Kidney capillary endothelial cell (primary cell): ENCODE measurements at regions not wholly inside any gene's neighbourhood (a gene's known extent, or its start where the extent isn't known, plus 50 kb on each side); places are given as distances from the start of the nearest gene placed in this dataset.
"Not testable (repeated sequence)": the region's sequence is repeated elsewhere in the genome, so short reads cannot be mapped to it uniquely, and the experiment has no call there.

ENCODE experiments used
- DNase-seq: peaks from one replicate; pipeline ENCODE4 v3.0.0-alpha.2; 2018; ENCODE audit warnings: low spot score

DNA sequence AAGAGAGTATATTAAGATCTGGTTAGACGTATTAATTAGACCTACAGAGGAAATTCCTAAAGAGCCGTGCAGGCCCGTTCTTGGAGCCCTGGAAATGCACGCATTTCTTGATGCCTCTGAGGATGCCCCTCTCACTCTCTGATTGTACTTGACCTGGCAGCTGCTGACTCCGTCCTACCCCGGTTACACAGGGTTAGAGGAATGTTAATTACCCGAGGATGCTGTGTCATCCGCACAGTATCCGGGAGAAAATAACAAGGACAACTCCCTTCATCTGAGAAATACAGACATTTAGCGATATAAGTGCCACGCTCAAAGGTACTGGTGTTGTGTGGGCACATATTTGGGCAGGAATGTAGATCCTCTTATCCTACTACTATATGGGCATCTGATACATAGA is 404.6 kb upstream of the FAT1 start:
- DNase-seq = no peak

DNA sequence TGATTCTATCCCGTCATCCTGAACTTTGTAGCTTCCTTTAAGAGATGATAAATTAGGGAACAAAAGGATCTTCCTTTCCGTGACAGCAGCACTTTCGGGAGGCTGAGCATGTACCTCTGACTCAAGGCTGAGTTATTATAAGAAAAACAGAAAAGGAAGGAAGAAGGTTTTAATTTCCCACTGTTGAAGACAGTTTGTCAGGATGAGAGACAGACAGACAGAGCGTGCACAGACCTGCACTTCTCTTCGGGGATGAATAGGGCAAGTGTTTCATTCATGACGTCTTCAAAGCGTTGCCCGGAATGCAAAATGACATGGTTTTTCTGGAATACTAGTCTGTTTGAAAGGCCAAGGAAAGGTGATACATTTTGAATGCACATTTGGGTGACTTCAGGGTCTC is 405.3 kb upstream of the FAT1 start:
- DNase-seq = no peak

DNA sequence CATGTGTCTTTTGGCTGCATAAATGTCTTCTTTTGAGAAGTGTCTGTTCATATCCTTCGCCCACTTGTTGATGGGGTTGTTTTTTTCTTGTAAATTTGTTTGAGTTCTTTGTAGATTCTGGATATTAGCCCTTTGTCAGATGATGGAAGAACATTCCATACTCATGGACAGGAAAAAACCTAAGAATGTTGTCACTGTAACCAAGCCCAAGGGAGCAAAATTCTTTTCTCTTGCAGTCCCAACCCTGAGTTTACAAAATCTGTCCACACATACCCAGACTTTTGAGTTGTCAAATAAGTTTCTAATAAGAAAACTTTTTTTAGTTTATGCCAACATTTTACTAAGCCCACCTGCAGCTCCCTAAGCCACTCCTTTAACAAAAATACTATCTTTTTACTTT is 408.2 kb upstream of the FAT1 start:
- not testable (repeated sequence) for DNase-seq

DNA sequence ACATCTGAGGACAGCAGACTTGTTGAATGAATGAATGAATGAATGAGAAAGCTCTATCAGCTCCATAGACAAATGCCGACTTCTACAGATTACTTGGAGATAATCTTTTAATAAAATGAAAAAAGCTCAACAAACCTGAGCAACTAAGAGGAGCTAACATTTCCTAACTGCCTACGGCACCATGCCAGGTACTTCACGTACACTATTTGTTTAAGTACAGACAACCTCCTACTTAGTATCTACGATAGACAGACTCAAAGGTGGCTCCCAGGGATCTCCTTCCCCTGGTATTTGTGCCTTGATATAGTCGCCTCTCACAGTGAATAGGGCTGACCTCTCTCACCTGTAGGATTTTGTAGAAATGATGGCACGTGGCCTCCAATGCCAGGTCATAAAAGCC is 412.2 kb upstream of the FAT1 start:
- no peak for DNase-seq

DNA sequence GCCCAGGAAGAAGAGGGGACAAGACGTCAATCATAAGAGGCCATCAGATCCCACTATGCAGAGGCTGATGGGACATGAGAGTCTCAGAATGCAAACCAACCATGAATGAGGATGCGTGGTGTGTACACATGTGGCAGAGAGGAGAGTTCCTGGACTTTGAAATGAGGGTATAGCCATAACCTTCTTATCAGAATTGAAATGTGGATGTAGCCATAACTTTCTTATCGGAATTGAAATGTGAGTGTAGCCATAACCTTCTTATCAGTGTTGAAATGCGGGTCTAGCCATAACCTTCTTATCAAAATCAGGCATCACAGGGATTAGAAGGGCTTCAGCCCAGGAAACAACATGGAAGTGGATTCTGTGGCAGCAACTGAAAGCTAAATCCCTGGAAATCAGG is 415.5 kb upstream of the FAT1 start:
- no peak for DNase-seq

DNA sequence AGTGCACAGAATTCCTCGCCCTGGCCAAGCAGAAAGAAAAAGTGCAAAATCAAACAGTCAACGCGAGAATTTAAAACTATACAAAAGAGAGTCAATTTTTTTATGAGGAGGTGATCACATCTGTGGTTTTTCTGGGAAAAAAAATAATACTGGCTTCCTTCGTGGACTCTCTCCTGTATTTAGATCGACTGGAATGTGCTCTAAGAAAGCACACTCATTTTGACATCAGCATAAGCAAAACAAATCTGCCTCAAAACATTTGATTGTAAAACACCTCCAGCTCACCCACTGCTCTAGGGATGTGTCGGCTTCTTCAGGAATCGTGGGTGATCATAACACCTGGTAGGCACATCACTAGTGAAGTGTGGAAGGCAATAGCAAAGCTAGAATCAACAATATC is 417.4 kb upstream of the FAT1 start:
- no peak for DNase-seq

DNA sequence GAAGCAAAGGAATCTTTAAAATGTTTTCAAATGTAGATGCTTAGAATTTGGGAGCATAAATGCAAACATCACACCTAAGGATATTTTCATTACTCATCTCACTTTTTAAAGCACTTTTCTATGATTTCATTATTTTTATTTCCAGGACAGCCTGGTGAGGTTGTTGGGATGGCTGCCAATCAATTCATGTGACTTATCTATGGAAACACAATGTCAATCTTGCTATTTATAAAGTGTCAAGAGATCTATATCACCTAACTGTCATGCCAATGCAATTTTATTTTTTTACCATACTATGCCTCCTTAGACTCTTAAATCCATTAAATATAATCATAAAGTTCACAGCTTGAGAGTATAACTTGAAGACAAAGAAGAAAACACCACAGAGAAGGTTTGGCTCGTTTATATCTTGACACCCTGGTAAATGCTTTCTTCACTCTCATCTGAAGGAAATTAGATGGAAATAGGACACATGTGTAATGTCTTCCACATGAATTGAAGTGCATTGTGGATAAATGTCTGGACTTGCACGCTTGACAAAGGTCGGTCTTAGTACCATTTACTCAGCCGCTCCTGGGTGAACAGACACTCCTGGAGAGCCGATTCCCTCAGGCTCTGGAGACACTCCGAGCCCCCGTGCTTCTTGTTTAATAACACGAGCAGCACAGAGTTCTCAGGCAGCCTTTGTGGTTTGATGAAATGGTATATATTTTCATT is 425.7 kb upstream of the FAT1 start:
- no peak for DNase-seq

DNA sequence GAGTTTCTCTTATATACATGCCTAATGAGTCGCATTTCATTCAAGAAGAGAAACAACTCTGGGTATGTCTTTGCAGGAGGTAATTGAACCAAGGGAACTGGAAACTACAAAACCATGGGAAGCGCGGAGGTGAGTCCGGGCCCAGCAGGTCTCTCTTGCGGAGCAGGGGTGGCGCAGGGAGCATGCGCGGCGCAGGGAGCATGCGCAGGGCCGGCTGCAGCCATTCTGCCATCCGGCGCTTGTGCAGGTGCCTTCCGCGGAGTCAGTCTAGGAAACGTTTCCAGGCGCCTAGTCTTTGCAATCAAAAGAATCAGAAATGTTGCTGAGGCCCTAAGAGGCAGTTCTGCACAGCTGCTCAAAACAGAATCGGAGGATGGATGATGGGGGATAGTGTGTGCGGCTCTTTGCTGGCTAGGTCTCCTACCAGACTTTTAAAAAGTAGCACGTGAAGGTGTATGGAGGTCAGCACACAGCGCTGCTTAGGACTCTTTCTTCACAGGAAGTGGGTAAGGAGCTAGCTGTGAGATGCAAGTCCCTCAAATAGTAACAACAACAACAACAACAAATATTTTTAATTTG is 433.8 kb upstream of the FAT1 start:
- DNase-seq = no peak

DNA sequence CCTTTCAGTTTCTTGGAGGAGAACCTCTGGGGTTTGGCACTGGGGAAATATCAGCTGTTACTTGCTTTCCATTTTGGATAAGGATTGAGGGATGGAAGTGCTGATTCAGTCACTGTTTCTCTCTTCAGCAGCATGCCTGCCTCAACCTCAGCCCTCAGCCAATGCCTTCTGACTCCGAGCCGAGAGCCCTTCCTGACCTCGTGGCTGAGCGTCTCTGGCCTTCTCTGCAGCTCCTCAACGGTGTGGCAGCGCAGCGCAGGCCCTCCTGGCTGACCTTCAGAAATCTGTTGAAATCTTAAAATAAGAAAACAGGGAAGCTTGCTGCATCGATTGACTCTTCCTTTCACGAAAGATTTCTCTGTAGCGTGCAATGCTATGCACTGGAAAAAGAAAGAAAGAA is 434.3 kb upstream of the FAT1 start:
- DNase-seq = no peak

DNA sequence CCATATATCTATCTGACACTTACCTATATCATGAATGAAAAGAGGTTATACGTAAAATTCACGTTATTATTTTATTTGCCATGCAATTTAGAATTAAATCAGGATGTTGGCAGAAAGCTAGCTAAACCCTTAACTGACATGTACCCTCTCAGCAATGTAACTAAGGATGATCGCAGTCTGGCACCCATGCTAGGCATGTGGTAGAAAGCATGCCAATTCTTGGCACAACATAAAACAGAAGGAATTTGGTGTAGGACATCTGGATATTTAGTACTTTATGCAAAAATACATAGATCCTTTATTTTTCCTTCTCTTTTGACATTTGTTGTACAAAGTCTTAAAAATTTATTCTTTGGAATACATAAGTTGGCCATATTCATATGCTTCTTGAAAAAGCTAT is 436.8 kb upstream of the FAT1 start:
- no peak for DNase-seq

DNA sequence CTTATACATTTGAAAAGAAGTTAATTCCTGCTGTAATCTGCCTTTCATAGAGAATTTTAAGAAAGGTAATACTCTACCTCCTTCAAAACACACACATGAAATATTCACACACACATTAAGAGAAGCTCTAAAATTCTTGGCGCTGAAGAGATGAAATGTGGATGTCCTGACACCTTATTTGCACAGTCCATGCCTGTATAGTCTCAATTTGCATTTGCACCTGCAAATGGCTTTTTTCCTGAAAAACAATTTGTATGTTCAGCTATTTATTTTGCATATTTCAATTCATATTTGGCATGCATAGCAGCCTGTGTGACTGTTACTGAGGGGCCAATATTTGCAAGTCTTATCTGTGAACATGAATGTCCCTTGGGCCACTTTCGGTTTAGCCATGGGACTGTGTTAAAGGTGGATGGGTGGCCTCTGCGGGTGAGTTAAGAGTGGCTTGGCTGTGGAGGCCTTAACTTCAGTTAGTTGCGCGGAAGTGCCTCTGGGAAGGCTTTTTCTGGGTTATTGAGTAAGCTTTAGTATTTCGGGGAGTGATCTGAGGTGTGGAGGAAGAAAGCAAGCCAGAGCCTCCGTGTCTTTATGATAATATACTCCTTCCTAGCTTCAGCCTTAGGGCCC is 443.3 kb upstream of the FAT1 start:
- no peak for DNase-seq

DNA sequence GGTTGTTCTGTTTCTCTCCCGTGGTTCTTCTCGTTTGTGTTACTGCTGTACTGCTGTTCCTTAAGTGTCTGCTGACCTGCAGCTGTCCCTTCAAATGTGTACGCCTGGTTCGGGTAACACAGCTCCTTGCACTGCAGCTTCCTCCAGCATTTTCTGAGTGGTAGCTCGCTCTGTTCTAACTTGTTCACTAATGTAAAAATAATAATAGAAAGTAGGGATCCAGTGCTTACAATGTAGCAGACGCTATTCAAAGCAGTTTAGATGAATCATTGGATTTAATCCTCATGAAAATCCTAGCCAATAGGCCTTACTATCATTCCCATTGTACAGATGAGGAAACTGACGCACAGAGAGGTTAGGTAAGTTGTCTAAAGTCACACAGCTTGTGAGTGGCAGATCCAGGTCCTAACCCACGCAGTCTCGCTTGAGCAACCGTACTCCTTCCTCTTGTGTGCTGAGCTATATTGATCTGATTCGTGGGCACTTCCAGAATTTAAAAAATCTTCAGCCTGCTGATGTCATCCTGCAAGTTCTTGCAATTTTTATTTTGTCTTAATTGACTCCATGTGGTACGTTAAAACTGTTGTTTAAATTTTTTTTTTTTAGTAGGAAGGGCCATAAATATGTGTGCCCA is 448.2 kb upstream of the FAT1 start:
- no peak for DNase-seq

DNA sequence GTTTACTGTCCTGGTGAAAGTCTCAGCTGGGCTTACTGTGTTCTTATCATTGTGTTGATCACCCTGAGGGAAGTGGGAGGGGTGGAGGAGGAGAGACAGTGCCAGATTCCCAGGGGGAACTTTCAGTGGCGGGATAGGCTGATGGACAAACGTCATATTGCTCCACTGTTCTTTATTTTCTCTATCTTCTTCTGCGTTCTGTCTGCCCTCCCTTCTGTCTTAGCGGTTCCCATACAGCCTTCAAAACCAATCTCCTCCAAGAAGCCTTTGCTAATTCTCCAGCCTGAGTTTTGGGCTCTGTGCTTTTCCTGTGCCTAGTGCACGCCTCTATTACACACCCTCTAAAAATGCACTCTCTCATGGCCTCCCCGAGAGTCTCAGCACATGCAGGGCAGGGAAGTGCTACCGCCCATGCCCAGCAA is 448.7 kb upstream of the FAT1 start:
- no peak for DNase-seq

DNA sequence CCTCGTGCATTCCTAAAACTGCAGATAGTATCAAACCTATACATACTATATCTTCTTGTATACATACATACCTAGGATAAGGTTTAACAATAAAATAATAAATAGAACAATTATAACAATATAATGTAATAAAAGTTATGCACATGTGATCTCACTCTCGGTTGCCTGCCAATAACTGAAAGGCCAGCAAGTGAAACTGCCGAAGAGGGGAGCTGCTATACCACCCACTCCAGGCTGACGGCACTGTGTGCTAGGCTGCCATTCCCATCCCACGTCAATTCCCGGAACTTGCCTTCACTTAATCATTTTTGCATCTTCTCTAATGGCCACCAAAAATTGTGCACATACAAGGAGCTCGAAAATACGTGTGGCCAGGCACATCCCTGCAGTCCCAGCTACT is 451.1 kb upstream of the FAT1 start:
- no peak for DNase-seq

DNA sequence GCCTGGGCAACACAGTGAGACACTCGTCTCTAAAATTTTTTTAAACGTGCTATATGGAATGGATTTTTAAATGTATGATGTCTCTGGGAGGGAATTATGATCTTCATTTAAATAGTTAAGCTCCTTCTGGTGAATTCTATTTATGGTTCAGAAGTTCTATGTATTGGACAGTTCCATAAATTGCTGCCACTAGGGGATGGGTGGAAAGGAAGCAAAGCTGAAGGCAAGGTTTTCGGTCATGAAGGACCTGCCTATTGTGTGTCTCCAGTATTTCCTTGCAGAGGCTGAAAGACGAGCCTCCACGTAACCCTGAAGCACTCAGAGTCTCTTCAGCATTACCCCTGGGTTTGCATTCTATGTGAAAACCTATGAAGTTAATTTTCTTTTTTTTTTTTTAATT is 451.5 kb upstream of the FAT1 start:
- no peak for DNase-seq

DNA sequence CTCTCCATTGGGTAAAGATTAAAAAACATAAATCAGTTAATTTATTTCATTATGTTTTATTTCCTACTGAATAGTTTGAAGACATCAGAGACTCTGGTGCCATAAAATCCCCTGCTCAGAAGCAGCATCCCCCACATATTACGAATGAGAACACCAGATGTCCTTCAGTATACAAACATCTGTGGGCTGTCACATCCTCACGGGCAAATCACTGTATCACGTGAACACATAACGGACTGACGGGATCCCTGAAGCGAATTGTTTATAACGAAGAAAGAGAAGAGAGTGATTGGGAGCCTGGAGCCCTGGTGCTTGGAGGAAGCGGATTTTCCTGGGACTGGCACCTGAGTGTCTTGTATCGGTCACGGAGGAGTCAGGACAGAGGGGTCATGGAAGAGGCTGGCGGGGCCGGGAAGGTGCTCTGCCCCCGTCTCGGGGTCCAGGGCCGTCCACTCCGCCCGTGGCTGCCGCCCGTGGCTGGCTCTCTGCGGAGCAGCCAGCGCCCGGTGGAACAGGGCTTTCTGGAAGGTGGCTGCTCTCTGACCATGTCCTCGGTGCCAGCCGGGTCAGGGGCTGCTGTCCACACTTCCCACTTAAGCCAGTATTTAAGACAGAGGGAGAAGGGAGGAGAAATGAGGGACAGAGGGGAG is 452.7 kb upstream of the FAT1 start:
- no peak for DNase-seq

DNA sequence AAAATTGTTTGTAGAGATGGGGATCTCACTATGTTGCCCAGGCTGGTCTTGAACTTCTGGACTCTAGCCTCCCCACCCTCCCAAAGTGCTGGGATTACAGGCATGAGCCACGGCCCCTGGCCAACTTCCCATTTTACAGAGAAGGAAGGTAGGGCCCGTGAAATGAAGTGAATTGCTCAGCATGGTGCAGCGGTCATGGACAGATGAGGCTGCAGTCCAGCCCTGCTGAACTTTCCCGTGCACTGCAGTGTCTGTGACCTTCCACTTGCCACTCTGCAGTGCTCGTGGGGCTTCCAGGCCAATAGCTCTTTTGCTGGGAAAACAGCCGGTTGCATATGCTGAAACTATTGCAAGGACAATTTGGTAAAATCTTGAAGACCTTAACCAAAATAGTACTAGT is 454.4 kb upstream of the FAT1 start:
- DNase-seq = no peak

DNA sequence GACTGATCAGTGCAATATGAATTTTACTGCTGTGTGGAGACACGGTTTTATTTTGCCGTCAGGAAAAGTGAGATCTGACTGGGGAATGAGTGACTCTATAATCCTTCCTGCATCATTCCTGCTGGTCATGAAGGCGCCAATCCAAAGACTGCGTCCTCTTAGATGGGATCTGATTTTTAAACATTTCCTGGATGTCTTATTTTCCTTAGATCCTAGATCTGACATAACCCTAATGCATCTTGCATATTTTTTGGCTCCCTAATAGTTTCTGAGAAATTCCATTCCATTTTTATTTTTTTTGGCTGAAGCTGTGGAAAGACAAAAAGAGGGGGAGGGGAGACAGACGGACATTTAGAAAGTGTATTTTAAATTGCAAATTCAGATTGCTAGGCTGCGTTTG is 454.9 kb upstream of the FAT1 start:
- DNase-seq = no peak

DNA sequence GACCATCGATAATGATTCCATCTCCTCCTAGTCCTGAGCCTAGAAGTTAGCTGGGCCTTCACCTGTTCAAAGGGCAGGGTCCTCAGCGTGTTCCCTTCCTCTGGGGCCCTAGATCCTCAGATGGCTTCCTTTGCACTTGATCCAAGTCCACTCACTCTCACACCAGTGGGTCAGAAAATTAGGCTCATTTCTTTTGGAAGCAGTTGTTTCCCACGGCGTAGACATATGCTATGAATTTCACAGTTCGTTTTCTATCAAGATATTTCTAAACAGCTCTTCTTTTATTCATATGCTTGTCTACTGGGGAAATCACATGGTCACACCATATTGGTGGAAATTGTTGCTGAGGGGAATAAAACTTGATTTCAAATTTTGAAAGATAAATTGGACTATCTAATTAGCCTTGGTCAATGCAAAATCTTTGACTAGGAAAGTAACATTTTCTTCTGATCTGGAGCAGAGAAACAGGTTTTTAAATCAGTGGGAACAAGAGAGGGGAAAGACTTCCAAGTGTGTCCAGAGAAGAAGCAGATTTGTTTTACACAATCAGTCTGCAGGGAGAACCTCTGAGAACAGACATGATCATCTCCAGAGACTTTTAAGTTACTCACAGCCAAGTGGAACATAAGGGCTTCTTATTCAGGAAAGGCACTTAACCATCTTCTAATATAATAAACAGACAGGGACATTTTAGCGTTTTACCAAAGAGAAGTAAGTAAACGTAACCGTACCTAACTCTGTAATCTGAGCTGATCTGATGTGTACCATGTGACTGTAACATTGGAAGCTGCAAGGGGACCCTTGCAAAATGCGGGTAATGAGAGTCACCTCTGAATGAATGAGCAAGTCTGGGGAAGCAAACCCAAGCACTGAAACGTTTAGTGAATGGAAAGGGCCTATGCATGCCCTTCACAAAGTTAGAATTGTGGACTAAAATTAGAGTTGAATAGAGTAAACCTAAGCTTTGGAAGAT is 455.7 kb upstream of the FAT1 start:
- no peak for DNase-seq

DNA sequence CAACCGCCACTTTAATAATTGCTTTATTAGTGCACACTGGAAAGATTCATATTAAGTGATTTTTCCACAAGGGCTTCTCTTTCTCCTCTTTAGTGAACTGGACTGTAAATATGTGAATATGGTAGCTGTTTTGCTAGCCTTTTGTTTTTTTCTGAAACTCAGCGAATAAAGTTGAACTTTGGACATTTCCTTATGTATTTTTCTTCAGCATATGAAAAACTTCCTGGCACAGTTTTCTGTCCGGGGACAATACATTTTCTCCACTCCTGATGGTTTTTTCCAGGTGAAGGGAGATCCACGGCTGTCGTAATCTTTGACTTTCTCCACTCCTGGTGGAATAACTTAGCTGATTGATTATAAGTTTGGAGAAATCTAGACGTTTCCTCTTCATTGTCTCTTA is 457.4 kb upstream of the FAT1 start:
- no peak for DNase-seq

DNA sequence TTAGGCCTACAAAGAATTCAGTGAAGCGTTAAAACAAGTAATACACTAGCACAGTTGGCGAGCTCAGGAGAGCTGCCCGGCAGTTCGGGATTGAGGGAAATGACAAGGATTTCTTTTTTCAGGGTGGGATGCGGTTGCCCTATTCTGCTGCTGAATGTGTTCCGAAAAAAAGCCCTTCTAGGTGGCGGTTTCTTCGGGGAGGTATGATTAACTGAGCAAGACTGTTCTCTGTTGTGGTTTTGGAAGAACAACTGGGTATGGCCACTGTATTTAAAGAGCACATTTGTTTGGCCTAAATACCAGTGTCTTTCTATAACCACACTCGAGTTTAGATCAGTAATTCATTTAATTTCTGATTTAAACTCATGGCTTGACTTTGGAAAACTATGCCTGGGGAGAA is 459.7 kb upstream of the FAT1 start:
- DNase-seq = no peak

DNA sequence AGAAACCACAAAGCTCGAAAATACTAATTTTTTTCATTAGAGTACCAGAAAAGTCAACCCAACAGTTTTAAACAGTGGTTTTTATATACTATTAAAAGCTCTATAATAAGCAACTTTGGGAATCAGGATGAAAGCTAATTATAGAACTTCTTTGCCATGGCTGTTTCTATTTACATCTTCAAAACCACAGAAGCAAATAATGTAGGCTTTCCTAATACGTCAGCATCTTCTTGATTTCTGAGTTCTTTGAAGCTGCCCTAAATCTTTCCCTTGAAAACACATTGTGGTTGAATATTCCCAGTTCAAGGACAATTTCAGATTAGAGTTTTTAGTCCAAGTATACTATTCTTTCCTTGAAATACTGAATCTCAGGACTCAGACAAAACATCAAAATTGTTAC is 460.2 kb upstream of the FAT1 start:
- DNase-seq = no peak
